ENCODE measurements at regions not wholly inside any gene's neighbourhood (a gene's known extent, or its start where the extent isn't known, plus 50 kb on each side); places are given as distances from the start of the nearest gene placed in this dataset.
A peak's percentile ranks its signal among the peaks of the same experiment; 100 is the strongest.

DNA sequence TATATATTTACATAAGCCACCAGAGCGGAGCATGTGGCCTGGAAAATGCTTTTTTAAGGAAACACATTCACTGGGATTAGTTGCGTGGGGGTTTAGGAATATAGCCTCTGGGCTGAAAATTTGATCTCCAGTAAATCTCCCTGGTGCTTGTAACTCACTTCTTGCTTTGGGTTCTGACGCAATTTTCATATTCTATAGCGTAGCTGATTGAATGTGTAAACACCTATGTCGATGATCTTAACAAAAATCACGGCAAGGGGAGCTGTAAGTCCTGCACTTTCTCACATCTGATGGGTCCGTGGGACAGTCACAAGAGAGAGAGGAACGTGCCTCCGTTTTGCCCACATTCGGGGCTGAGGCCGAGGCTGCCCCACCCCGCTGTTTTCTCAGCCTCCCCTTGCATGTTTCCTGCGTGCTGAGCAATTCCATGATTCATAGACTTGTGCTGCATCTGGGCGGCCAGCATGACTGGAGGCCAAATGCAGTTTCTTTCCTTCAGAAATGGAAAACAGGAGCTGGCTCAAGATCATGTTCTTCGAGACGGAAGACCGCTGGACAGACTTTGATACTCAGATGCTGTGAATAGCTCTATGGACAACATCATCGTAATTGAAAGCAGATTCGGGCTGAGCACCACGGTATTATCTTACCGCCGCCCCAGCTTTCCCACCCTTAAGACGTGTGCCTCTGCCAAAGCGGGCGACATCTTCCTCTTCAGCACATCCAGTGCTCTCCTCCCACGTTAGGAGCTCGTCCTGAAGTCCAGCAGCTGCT, 109.2 kb downstream of the TMEM18 start:
- BruUV-seq (replicated peaks): no TSS peak
- Histone ChIP-seq H3K4me2 (peak overlapping the region; percentile 76), H3K27ac (peak overlapping the region; percentile 63), H3K27me3 (ENCODE audit: insufficient read depth, low read depth) (peaks cover 7% of the 10 kb centered on the region), H4K20me1 (ENCODE audit: insufficient read depth) (no peaks in the 10 kb centered on the region), H3F3A (ENCODE audit: insufficient read depth, low read depth) (peaks cover 5% of the 10 kb centered on the region; the same call in 1 of the 2 replicates), H2AFZ (peak overlapping the region; percentile 68), H3K36me3 (ENCODE audit: low read depth) (no peaks in the 10 kb centered on the region), H3K9me3 (ENCODE audit: insufficient read depth, low read depth) (peaks cover 3% of the 10 kb centered on the region; the same call in 1 of the 2 replicates), H3K4me3 (peak overlapping the region; percentile 41; the same call in 1 of the 2 replicates), H3K79me2 (ENCODE audit: low read depth) (no peaks in the 10 kb centered on the region), H3K4me1 (replicated peaks; ENCODE audit: insufficient read depth) (peaks cover 30% of the 10 kb centered on the region), H3K9me2 (ENCODE audit: insufficient read depth) (no peaks in the 10 kb centered on the region)
- TF ChIP-seq EZH2 (IDR thresholded peaks at IDR 0.05; ENCODE audit: low read depth): no peak
- TF ChIP-seq, protein P1, sequence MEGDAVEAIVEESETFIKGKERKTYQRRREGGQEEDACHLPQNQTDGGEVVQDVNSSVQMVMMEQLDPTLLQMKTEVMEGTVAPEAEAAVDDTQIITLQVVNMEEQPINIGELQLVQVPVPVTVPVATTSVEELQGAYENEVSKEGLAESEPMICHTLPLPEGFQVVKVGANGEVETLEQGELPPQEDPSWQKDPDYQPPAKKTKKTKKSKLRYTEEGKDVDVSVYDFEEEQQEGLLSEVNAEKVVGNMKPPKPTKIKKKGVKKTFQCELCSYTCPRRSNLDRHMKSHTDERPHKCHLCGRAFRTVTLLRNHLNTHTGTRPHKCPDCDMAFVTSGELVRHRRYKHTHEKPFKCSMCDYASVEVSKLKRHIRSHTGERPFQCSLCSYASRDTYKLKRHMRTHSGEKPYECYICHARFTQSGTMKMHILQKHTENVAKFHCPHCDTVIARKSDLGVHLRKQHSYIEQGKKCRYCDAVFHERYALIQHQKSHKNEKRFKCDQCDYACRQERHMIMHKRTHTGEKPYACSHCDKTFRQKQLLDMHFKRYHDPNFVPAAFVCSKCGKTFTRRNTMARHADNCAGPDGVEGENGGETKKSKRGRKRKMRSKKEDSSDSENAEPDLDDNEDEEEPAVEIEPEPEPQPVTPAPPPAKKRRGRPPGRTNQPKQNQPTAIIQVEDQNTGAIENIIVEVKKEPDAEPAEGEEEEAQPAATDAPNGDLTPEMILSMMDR (conservative IDR thresholded peaks at IDR 0.05): no peak
- DNase-seq: peak in 1 of 2 experiments; percentile 71
- CTCF ChIA-PET: no interaction called here
- intact Hi-C loops (cut with micrococcal nuclease; ENCODE audit: unreplicated experiment): no loop called here
- POLR2A ChIA-PET (ENCODE audit: unreplicated experiment): no interaction called here

DNA sequence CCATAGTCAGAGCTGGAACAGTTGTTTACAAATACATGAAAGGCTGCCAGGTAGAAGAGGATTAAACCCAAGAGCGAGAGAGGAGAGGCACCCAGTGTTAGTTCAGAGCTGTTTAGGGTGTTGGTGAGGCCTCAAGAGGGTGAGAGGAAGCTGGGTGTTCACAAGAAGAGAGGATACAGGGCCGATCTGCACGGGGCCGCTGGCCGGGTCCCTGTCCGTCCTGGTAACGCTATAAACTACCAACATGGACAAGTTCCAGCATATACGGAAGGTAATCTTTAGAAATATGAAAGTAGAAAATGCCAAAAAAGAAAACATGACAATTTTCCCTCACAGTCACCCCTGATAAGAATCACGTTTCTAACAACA, 109.7 kb downstream of the TMEM18 start:
- no TSS peak for BruUV-seq (replicated peaks)
- peak overlapping the region; percentile 68 for H2AFZ ChIP-seq
- H3K9me2 ChIP-seq (ENCODE audit: insufficient read depth): no peaks in the 10 kb centered on the region
- peak overlapping the region; percentile 76 for H3K4me2 ChIP-seq
- no peaks in the 10 kb centered on the region for H3K36me3 ChIP-seq (ENCODE audit: low read depth)
- DNase-seq: no peak
- POLR2A ChIA-PET (ENCODE audit: unreplicated experiment): no interaction called here
- peak overlapping the region; percentile 63 for H3K27ac ChIP-seq
- peak overlapping the region; percentile 41; the same call in 1 of the 2 replicates for H3K4me3 ChIP-seq
- H3K79me2 ChIP-seq (ENCODE audit: low read depth): no peaks in the 10 kb centered on the region
- H3F3A ChIP-seq (ENCODE audit: insufficient read depth, low read depth): peaks cover 5% of the 10 kb centered on the region; the same call in 1 of the 2 replicates
- H3K27me3 ChIP-seq (ENCODE audit: insufficient read depth, low read depth): peaks cover 7% of the 10 kb centered on the region
- CTCF ChIA-PET: no interaction called here
- H3K9me3 ChIP-seq (ENCODE audit: insufficient read depth, low read depth): peaks cover 3% of the 10 kb centered on the region; the same call in 1 of the 2 replicates
- H3K4me1 ChIP-seq (replicated peaks; ENCODE audit: insufficient read depth): peaks cover 30% of the 10 kb centered on the region
- no peaks in the 10 kb centered on the region for H4K20me1 ChIP-seq (ENCODE audit: insufficient read depth)
- intact Hi-C loops (cut with micrococcal nuclease; ENCODE audit: unreplicated experiment): no loop called here
- TF ChIP-seq, protein P1 (conservative IDR thresholded peaks at IDR 0.05): no peak
- no peak for TF ChIP-seq EZH2 (IDR thresholded peaks at IDR 0.05; ENCODE audit: low read depth)

DNA sequence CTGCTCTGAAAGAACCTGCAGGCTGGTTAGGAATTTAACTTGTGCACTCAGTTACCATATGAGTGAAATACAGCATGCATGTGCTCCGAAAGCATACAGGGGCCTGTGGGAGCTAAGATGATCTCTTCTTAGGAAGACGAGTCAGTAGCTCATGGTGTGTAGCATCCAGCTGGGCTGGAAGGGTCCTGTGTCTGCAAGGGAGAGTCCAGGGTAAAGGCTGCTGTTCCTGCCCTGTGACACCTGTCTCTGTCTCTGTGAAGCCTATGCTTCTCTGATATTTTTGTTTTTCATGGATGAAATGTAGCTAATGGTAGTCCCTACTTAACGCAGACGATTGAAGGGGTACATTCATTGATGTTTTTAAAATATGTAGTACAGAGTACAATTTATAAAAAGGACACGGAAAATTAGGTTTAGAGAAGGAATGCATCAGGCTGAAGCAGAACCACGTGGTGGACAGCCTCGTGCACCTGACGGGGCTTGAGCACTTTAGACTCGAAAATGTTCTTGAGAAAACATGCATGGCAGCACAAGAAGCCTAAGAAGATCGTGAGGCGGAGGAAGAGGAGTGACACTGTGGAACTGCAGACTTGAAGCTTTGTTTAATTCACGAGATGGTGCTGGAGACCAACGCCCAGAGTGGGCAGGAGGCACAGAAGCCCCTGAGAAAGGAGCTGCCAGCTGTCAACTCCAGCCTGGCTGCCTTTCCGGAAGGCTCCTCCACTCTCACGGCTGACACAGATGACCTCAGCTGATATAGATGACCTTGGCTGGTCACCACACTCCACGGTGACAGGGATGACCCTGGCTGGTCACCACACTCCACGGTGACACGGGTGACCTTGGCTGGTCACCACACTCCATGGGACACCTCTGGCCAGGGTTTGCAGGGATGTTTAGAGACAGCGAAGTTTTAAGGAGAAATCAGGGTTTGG, 110.6 kb downstream of the TMEM18 start:
- Histone ChIP-seq H4K20me1 (ENCODE audit: insufficient read depth) (no peaks in the 10 kb centered on the region), H3K36me3 (ENCODE audit: low read depth) (no peaks in the 10 kb centered on the region), H3K9me2 (ENCODE audit: insufficient read depth) (no peaks in the 10 kb centered on the region), H3K4me3 (no peak overlapping the region), H3F3A (ENCODE audit: insufficient read depth, low read depth) (peaks cover 5% of the 10 kb centered on the region; the same call in 1 of the 2 replicates), H2AFZ (no peak overlapping the region; the same call in 1 of the 2 replicates), H3K27ac (no peak overlapping the region; the same call in 1 of the 2 replicates), H3K4me2 (peak overlapping the region; percentile 76), H3K4me1 (replicated peaks; ENCODE audit: insufficient read depth) (peaks cover 30% of the 10 kb centered on the region), H3K27me3 (ENCODE audit: insufficient read depth, low read depth) (peaks cover 12% of the 10 kb centered on the region), H3K9me3 (ENCODE audit: insufficient read depth, low read depth) (peaks cover 3% of the 10 kb centered on the region; the same call in 1 of the 2 replicates), H3K79me2 (ENCODE audit: low read depth) (no peaks in the 10 kb centered on the region)
- DNase-seq: no peak
- POLR2A ChIA-PET (ENCODE audit: unreplicated experiment): no interaction called here
- intact Hi-C loops (cut with micrococcal nuclease; ENCODE audit: unreplicated experiment): no loop called here
- CTCF ChIA-PET: no interaction called here
- no TSS peak for BruUV-seq (replicated peaks)
- no peak for TF ChIP-seq EZH2 (IDR thresholded peaks at IDR 0.05; ENCODE audit: low read depth)
- TF ChIP-seq, protein P1 (conservative IDR thresholded peaks at IDR 0.05): no peak
